ENCODE measurements at regions not wholly inside any gene's neighbourhood (a gene's known extent, or its start where the extent isn't known, plus 50 kb on each side); places are given as distances from the start of the nearest gene placed in this dataset.

DNA sequence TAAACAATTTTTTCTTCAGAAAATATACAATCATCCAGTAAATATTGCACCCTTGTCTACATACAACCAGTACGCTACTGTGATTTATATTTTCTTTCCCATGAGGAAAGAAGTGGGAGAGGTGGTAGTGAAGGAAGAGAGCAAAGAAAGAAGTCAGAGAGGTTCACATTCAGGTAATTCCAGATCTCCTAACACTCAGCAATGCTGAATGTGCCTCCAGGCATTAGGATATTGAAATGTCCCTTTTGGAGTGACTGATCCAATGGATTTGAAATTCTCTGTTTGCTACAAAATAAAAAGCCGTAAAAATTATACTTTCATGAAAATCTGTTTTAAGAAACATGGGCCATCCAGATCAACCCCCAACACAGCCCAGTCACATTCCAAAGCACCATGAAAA is 211.9 kb upstream of the NR3C2 start:
- TF ChIP-seq KDM5A (IDR thresholded peaks at IDR 0.05) (no peak), RAD21 (conservative IDR thresholded peaks at IDR 0.05 in 1 of 2, IDR thresholded peaks at IDR 0.05 in 1 of 2) (no peak), EP300 (IDR thresholded peaks at IDR 0.05) (no peak), POLR2A (IDR thresholded peaks at IDR 0.05; ENCODE audit: low read length) (no peak), CEBPB (IDR thresholded peaks at IDR 0.05) (no peak), SREBF2 (IDR thresholded peaks at IDR 0.05) (no peak), ZFP36 (IDR thresholded peaks at IDR 0.05; ENCODE audit: borderline replicate concordance, partially characterized antibody) (no peak), MAFK (IDR thresholded peaks at IDR 0.05; ENCODE audit: partially characterized antibody) (no peak), CHD2 (IDR thresholded peaks at IDR 0.05; ENCODE audit: low read length, partially characterized antibody) (no peak)
- TF ChIP-seq, protein P1, sequence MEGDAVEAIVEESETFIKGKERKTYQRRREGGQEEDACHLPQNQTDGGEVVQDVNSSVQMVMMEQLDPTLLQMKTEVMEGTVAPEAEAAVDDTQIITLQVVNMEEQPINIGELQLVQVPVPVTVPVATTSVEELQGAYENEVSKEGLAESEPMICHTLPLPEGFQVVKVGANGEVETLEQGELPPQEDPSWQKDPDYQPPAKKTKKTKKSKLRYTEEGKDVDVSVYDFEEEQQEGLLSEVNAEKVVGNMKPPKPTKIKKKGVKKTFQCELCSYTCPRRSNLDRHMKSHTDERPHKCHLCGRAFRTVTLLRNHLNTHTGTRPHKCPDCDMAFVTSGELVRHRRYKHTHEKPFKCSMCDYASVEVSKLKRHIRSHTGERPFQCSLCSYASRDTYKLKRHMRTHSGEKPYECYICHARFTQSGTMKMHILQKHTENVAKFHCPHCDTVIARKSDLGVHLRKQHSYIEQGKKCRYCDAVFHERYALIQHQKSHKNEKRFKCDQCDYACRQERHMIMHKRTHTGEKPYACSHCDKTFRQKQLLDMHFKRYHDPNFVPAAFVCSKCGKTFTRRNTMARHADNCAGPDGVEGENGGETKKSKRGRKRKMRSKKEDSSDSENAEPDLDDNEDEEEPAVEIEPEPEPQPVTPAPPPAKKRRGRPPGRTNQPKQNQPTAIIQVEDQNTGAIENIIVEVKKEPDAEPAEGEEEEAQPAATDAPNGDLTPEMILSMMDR (IDR thresholded peaks at IDR 0.05): no peak
- TF ChIP-seq, protein P2, sequence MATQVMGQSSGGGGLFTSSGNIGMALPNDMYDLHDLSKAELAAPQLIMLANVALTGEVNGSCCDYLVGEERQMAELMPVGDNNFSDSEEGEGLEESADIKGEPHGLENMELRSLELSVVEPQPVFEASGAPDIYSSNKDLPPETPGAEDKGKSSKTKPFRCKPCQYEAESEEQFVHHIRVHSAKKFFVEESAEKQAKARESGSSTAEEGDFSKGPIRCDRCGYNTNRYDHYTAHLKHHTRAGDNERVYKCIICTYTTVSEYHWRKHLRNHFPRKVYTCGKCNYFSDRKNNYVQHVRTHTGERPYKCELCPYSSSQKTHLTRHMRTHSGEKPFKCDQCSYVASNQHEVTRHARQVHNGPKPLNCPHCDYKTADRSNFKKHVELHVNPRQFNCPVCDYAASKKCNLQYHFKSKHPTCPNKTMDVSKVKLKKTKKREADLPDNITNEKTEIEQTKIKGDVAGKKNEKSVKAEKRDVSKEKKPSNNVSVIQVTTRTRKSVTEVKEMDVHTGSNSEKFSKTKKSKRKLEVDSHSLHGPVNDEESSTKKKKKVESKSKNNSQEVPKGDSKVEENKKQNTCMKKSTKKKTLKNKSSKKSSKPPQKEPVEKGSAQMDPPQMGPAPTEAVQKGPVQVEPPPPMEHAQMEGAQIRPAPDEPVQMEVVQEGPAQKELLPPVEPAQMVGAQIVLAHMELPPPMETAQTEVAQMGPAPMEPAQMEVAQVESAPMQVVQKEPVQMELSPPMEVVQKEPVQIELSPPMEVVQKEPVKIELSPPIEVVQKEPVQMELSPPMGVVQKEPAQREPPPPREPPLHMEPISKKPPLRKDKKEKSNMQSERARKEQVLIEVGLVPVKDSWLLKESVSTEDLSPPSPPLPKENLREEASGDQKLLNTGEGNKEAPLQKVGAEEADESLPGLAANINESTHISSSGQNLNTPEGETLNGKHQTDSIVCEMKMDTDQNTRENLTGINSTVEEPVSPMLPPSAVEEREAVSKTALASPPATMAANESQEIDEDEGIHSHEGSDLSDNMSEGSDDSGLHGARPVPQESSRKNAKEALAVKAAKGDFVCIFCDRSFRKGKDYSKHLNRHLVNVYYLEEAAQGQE (IDR thresholded peaks at IDR 0.05): no peak
